ACC112 (cell line): ENCODE measurements at regions not wholly inside any gene's neighbourhood (a gene's known extent, or its start where the extent isn't known, plus 50 kb on each side); places are given as distances from the start of the nearest gene placed in this dataset.
"Not testable (repeated sequence)": the region's sequence is repeated elsewhere in the genome, so short reads cannot be mapped to it uniquely, and the experiment has no call there.

Experiments used
- H2AFZ ChIP-seq: fragments of 200-600 bp; sonication (generic); one replicate; pipeline ENCODE4 v1.6.0; 2017; ENCODE audit warnings: antibody characterized with exemption, low read length; ENCODE audit not compliant: unreplicated experiment
- H3K27ac ChIP-seq: fragments of 200-600 bp; sonication (generic); 2 replicates; pipeline ENCODE4 v1.5.1; 2014; ENCODE audit warnings: low read depth, mild to moderate bottlenecking, antibody characterized with exemption, low read length, moderate library complexity
- H3K27me3 ChIP-seq: fragments of 200-600 bp; sonication (generic); 2 replicates; pipeline ENCODE4 v1.6.1; 2014; ENCODE audit warnings: mild to moderate bottlenecking, antibody characterized with exemption, low read length, moderate library complexity, mixed read lengths; ENCODE audit not compliant: insufficient read depth
- H3K36me3 ChIP-seq: fragments of 200-600 bp; sonication (generic); 2 replicates; pipeline ENCODE4 v1.6.1; 2016; ENCODE audit warnings: mild to moderate bottlenecking, antibody characterized with exemption, low read length, moderate library complexity, mixed read lengths; ENCODE audit not compliant: insufficient read depth
- H3K4me1 ChIP-seq: fragments of 200-600 bp; sonication (generic); one replicate; pipeline ENCODE4 v1.6.1; 2016; ENCODE audit warnings: low read length, mixed read lengths; ENCODE audit not compliant: insufficient read depth, unreplicated experiment, control insufficient read depth
- H3K4me3 ChIP-seq: fragments of 200-600 bp; sonication (generic); 2 replicates; pipeline ENCODE4 v1.5.1; 2014; ENCODE audit warnings: mild to moderate bottlenecking, low read depth, low read length
- H3K79me2 ChIP-seq: fragments of 200-600 bp; sonication (generic); one replicate; pipeline ENCODE4 v1.6.0; 2016; ENCODE audit warnings: low read length; ENCODE audit not compliant: control insufficient read depth, unreplicated experiment, insufficient read depth

DNA sequence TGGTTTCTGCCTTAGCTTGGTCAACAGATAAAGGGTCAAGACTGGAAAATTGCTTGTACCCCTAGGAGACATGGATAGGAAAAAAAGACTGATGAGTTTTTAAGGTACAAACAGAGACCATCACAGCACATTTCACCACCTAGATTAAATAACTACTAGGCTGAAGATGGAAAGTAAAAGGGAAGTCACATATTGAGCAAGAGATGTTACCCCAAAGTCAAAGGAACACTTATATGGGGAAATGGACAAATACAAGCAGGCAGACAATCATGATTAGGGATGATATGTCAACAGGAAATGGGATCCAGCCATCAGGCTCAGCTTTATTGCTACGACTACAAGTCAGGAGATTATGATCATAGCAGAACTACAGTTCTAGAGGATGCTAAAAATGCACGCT lies 1643.1 kb upstream of the CELF4 start:
- no peak overlapping the region for H3K4me3 ChIP-seq
- no peaks in the 10 kb centered on the region for H3K4me1 ChIP-seq
- no peak overlapping the region for H2AFZ ChIP-seq
- H3K79me2 ChIP-seq: no peaks in the 10 kb centered on the region
- no peak overlapping the region for H3K27ac ChIP-seq
- H3K27me3 ChIP-seq: no peaks in the 10 kb centered on the region
- no peaks in the 10 kb centered on the region for H3K36me3 ChIP-seq

DNA sequence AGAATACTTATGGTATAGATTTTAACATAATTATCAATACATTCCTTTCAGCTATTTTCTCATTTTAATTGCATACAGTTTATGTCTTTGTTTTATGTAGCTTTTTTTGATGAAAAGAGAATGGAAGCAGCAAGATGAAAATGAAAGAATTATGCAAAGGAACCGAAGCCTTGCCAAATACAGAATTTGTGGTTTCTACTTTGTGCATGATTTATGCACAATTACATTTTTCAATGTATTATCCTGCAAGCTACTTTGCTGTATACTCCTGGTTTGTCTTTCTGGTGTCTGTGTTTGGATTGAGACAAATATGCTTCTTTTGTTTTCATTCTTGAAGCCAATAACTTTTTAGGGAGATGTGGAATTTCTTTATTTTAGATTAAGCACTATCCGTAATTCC lies 1642.6 kb upstream of the CELF4 start:
- Histone ChIP-seq H3K27me3 (no peaks in the 10 kb centered on the region), H3K4me3 (no peak overlapping the region), H3K36me3 (no peaks in the 10 kb centered on the region), H3K4me1 (no peaks in the 10 kb centered on the region), H2AFZ (no peak overlapping the region), H3K79me2 (no peaks in the 10 kb centered on the region), H3K27ac (no peak overlapping the region)

DNA sequence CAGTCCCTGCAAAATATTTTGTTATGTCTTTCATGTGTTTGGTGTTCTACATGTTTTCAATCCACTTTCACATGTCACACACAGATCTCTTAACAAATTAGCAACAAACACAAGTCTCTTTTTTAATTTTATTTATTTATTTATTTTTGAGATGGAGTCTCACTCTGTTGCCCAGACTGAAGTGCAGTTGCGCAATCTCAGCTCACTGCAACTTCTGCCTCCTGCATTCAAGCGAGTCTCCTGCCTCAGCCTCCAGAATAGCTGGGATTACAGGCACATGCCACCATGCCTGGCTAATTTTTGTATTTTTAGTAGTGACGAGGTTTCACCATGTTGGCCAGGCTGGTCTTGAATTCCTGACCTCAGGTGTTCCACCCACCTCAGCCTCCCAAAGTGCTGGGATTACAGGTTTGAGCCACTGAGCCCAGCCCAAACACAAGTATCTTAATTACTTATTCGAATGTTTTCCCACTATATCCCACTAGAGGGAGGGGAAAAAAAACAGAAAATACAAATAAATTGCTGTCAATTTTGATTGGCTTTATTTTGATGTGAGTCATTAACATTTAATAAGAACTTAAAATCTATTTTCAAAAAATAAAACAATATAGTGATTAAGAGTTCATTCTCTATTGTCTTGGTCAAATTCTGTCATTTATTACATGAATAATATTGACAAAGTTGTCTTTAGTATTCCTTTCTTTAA lies 1641.0 kb upstream of the CELF4 start:
- H3K27ac ChIP-seq, H3K4me3 ChIP-seq, H2AFZ ChIP-seq, H3K79me2 ChIP-seq, H3K4me1 ChIP-seq, H3K27me3 ChIP-seq, H3K36me3 ChIP-seq: not testable (repeated sequence)

DNA sequence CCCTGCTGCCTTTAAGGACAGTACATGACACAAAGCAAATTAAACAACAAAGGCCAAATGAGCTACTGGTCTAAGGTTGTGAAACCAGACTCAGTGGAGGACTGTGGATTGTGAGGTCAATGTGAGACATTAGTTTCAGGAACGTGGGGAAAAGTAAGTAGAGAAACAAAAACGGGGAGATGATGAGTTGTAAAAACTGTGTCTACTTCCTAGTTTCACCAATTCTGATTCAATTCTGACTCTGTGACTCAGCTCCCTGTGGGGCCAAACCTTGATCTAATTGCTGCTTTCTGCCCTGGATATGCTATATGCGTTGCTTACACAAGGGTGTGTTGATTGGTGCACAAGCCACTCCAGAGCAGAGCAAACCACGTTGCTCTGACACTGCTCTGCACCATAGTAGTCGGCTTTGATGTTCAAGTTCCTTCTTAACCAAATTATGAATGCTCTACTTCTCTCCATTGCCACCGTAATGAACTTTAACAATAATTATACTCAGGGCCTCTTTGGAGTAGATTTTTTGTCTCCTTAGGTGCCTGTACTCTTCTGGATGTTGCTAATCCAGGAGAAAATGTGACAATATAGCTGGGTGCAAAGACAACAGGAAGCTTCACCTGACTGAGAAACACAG lies 1640.1 kb upstream of the CELF4 start:
- Histone ChIP-seq H3K27ac (no peak overlapping the region), H3K79me2 (no peaks in the 10 kb centered on the region), H3K27me3 (no peaks in the 10 kb centered on the region), H3K4me1 (no peaks in the 10 kb centered on the region), H2AFZ (no peak overlapping the region), H3K36me3 (no peaks in the 10 kb centered on the region), H3K4me3 (no peak overlapping the region)

DNA sequence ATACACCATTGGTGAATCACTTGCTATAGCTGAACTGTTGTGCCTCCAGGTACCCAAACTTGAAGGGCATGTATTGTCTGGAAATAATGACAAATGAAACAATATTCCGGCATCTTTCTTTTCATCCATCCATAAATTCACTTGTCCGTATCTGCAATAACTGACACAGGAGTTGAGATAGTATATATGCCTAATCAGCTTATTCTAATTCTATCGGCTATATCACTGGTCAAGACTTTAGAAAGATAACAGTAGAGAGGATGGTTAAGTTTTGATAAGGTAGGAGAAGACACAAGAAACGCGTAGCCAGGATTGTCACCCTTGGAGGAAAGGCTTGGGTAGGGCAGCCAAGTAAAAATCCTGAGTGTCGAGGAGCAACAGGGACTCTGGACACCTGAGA lies 1634.6 kb upstream of the CELF4 start:
- H2AFZ ChIP-seq: no peak overlapping the region
- peaks cover 5% of the 10 kb centered on the region for H3K4me1 ChIP-seq
- no peak overlapping the region for H3K27ac ChIP-seq
- H3K27me3 ChIP-seq: no peaks in the 10 kb centered on the region
- no peak overlapping the region for H3K4me3 ChIP-seq
- H3K36me3 ChIP-seq: no peaks in the 10 kb centered on the region
- H3K79me2 ChIP-seq: no peaks in the 10 kb centered on the region

DNA sequence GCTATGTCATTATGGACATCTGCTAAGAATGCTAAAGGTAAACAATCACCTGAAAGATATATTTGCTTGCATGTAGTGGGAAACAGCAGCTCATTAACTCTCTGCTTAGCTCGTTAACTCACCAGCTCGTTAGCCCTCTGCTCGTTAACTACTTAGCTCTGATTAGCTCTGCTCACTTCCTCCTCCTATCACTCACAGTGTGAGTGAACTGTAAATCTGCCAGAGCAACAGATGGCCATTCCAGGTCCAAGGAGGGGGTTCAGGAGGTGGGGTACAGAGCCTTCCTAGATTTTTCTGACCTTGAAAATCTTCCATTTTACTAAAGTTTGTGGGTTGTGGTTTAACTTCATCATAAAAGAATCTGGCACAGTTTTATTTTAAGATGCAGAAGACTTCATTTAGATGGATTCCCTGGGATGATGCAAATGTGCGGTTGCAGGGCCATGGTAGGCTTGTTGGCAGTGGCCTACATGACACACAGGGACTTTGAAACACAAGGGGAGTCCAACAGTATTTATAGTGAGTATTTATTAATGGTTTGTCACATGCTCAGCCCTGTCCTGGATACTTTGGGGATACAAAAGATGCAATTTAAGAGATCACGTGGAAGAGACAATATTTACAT lies 1633.7 kb upstream of the CELF4 start:
- Histone ChIP-seq H3K36me3 (no peaks in the 10 kb centered on the region), H3K4me3 (no peak overlapping the region), H2AFZ (no peak overlapping the region)

DNA sequence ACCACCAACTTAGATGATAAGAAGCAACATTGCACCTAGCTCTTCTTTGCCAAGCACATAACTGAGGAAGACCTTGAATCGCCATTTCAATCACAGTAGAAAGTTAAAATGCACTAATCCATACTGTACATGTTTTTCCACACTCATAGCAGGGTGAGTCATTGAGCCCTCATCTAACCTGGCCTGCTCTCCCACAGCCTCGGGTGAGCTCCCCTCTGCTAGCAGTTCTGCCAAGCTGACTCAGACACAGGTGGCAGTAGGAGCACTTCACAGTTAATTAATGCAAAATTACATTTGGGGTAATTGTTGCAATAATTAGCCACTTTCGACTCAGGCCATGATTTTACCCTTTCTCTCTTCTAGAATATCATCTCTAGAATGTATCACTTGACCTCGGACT lies 1632.8 kb upstream of the CELF4 start:
- no peaks in the 10 kb centered on the region for H3K36me3 ChIP-seq
- no peak overlapping the region for H3K27ac ChIP-seq
- no peak overlapping the region for H2AFZ ChIP-seq
- no peaks in the 10 kb centered on the region for H3K79me2 ChIP-seq
- H3K4me1 ChIP-seq: peaks cover 5% of the 10 kb centered on the region
- no peak overlapping the region for H3K4me3 ChIP-seq
- no peaks in the 10 kb centered on the region for H3K27me3 ChIP-seq

More for the DNA sequence above, 1633.7 kb upstream of the CELF4 start:
- Histone ChIP-seq H3K79me2 (no peaks in the 10 kb centered on the region), H3K27me3 (no peaks in the 10 kb centered on the region), H3K27ac (no peak overlapping the region), H3K4me1 (peaks cover 5% of the 10 kb centered on the region)

DNA sequence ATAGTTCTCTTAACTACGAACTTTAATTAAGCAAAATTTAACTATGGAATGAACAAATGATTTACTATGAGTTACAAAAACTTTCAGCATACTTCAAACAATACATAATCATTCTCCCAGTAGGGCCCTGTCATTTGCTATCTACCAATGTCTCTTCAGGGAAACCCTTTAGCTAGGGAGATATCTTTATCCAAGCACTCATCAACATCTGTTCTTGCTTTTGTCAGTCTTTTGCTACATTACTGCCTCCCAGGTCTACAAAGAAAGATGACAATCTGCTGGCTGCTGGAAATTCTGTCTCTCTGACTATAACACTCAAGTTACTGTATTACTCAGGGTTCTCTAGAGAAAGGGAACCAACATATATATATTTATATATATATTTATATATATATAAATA lies 1626.3 kb upstream of the CELF4 start:
- no peaks in the 10 kb centered on the region for H3K4me1 ChIP-seq
- no peak overlapping the region for H3K27ac ChIP-seq
- H3K36me3 ChIP-seq: no peaks in the 10 kb centered on the region
- no peak overlapping the region for H2AFZ ChIP-seq
- no peaks in the 10 kb centered on the region for H3K27me3 ChIP-seq
- H3K4me3 ChIP-seq: no peak overlapping the region
- H3K79me2 ChIP-seq: no peaks in the 10 kb centered on the region

DNA sequence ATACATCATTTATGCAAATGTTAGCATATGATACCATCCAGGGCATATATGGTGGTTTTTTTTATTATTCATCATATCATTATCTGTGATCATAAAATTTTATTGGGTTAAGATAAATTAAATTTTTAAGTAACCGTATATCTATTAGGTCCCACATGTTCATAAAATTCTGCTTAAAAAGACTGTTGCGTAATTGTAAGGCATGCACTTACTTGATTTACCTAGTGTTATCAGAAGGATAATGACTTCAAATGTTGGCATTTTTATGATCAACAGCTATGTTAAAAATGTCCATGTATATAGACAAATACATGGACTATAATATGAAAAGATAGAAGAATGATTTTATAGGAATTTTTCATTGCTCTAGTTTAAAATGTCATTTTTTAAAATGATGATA lies 1625.5 kb upstream of the CELF4 start:
- H3K27me3 ChIP-seq: no peaks in the 10 kb centered on the region
- no peak overlapping the region for H3K27ac ChIP-seq
- no peak overlapping the region for H2AFZ ChIP-seq
- no peaks in the 10 kb centered on the region for H3K4me1 ChIP-seq
- H3K79me2 ChIP-seq: no peaks in the 10 kb centered on the region
- no peaks in the 10 kb centered on the region for H3K36me3 ChIP-seq
- H3K4me3 ChIP-seq: no peak overlapping the region

DNA sequence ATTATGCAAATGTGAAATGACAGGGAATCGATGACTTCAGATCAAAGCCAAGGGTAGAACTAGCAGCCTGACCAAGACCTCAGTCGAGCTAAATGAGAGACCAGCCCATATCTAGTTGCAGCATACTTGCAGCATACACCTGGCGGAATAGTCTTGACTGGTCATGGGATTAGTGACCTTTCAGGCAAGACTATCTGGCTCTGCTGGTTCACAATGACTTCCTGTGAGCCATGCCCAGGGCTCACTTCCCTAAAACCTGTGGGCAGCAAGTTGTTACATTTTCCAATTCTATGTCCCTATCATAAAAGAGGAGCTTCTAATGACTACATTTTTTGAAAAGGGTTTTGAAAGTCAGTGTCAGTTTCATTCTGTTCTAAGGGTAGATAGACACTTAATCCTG lies 1624.9 kb upstream of the CELF4 start:
- Histone ChIP-seq H3K4me3 (no peak overlapping the region), H3K4me1 (no peaks in the 10 kb centered on the region), H3K27me3 (no peaks in the 10 kb centered on the region), H2AFZ (no peak overlapping the region), H3K36me3 (no peaks in the 10 kb centered on the region), H3K27ac (no peak overlapping the region), H3K79me2 (no peaks in the 10 kb centered on the region)

DNA sequence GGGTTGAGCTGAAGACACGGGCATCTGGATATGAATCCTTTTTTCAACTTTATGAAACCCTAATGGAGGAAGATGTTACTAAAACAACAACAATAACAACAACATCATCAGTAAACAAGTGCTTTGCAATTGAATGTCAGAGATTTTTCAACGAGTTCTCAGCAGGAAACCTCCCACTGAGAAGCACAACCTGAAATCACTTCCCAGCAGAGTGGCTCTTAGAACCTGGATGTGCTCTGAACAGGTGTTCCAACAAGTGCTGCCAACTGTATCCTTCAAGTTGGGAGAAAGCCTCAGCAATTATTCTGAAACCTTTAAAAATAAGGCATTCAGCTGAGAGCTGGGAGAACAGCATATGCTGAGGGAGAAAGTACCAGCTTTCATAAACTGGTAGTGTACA lies 1622.7 kb upstream of the CELF4 start:
- H3K4me1 ChIP-seq: no peaks in the 10 kb centered on the region
- no peaks in the 10 kb centered on the region for H3K27me3 ChIP-seq
- H3K36me3 ChIP-seq: no peaks in the 10 kb centered on the region
- no peak overlapping the region for H3K4me3 ChIP-seq
- H3K79me2 ChIP-seq: no peaks in the 10 kb centered on the region
- no peak overlapping the region for H3K27ac ChIP-seq
- H2AFZ ChIP-seq: no peak overlapping the region
